NCI-H2107 treated with DMSO at 0.1 percent for 48 hours (cell line): ENCODE measurements at regions not wholly inside any gene's neighbourhood (a gene's known extent, or its start where the extent isn't known, plus 50 kb on each side); places are given as distances from the start of the nearest gene placed in this dataset.
"Not testable (repeated sequence)": the region's sequence is repeated elsewhere in the genome, so short reads cannot be mapped to it uniquely, and the experiment has no call there.

ENCODE experiments used
- DNase-seq: peaks from one replicate; lab custom pipeline; 2025; ENCODE audit not compliant: unreplicated experiment; lab: John Stamatoyannopoulos, UW

GRCh38 chr6:4510317-4510716 is 265.9 kb upstream of the CDYL start:
- DNase-seq = no peak

GRCh38 chr6:4509506-4509905 is 266.7 kb upstream of the CDYL start:
- no peak for DNase-seq

GRCh38 chr6:4506792-4507191 is 269.4 kb upstream of the CDYL start:
- no peak for DNase-seq

GRCh38 chr6:4506223-4506622 is 270.0 kb upstream of the CDYL start:
- DNase-seq = no peak

GRCh38 chr6:4504700-4505099 is 271.5 kb upstream of the CDYL start:
- no peak for DNase-seq

- DNase-seq = no peak
Measured at GRCh38 chr6:4503700-4504099, 272.5 kb upstream of the CDYL start.

GRCh38 chr6:4496284-4496683 is 279.9 kb upstream of the CDYL start:
- no peak for DNase-seq

- DNase-seq = no peak
Measured at GRCh38 chr6:4491501-4492260, 284.5 kb upstream of the CDYL start.

GRCh38 chr6:4489538-4489937 is 286.7 kb upstream of the CDYL start:
- no peak for DNase-seq

GRCh38 chr6:4488389-4488788 is 287.8 kb upstream of the CDYL start:
- no peak for DNase-seq

GRCh38 chr6:4487538-4487937 is 288.7 kb upstream of the CDYL start:
- DNase-seq = no peak

GRCh38 chr6:4486568-4487315 is 289.5 kb upstream of the CDYL start:
- DNase-seq = no peak

- DNase-seq = no peak
Measured at GRCh38 chr6:4485735-4486134, 290.5 kb upstream of the CDYL start.

- DNase-seq = no peak
Measured at GRCh38 chr6:4482461-4482860, 293.7 kb upstream of the CDYL start.

GRCh38 chr6:4480788-4481735 is 295.1 kb upstream of the CDYL start:
- no peak for DNase-seq

- no peak for DNase-seq
Measured at GRCh38 chr6:4478098-4478497, 298.1 kb upstream of the CDYL start.

GRCh38 chr6:4474810-4475209 is 301.4 kb upstream of the CDYL start:
- DNase-seq = no peak

- peak; percentile 48 for DNase-seq
Measured at GRCh38 chr6:4472969-4473642, 303.1 kb upstream of the CDYL start.

- no peak for DNase-seq
Measured at GRCh38 chr6:4472222-4472621, 304.0 kb upstream of the CDYL start.

- not testable (repeated sequence) for DNase-seq
Measured at GRCh38 chr6:4471515-4471914, 304.7 kb upstream of the CDYL start.

GRCh38 chr6:4470698-4471210 is 305.4 kb upstream of the CDYL start:
- no peak for DNase-seq
